Lung (tissue), 11 donors: ENCODE measurements at regions not wholly inside any gene's neighbourhood (a gene's known extent, or its start where the extent isn't known, plus 50 kb on each side); places are given as distances from the start of the nearest gene placed in this dataset.

Experiments
- ATAC-seq: fragments of 200-7000 bp; cut with Tn5 transposase; one replicate; pipeline ENCODE4 v1.9.1; 2020; ENCODE audit warnings: moderate number of reproducible peaks; ENCODE audit not compliant: insufficient read depth, low FRiP score
- DNase-seq, 3 donors: peaks; one replicate each; pipeline ENCODE4 v3.0.0-alpha.2; 2013 to 2017
- H3K27ac ChIP-seq, 2 donors: one replicate each; pipeline ENCODE4 v1.5.1; 2013; ENCODE audit warnings: mild to moderate bottlenecking in 2 of 2, moderate library complexity in 2 of 2, control low read depth in 1 of 2, inconsistent platforms in 1 of 2, low read depth in 1 of 2, low read length in 1 of 2
- H3K27me3 ChIP-seq, 3 donors: one replicate each; pipeline ENCODE4 v1.5.1; 2013; ENCODE audit warnings: low read length in 2 of 3; ENCODE audit not compliant: control insufficient read depth in 3 of 3, insufficient read depth in 3 of 3
- H3K36me3 ChIP-seq, 4 donors: one replicate each; pipeline ENCODE4 v1.5.1; 2013; ENCODE audit warnings: low read length in 4 of 4, mild to moderate bottlenecking in 1 of 4, moderate library complexity in 1 of 4; ENCODE audit not compliant: control insufficient read depth in 4 of 4, insufficient read depth in 4 of 4
- H3K4me1 ChIP-seq, 5 donors: one replicate each; pipeline ENCODE4 v1.5.1; 2013; ENCODE audit warnings: low read length in 5 of 5, mild to moderate bottlenecking in 2 of 5, moderate library complexity in 1 of 5; ENCODE audit not compliant: control insufficient read depth in 5 of 5, insufficient read depth in 5 of 5
- H3K4me3 ChIP-seq: one replicate; pipeline ENCODE4 v1.5.1; 2013; ENCODE audit warnings: mild to moderate bottlenecking, control low read depth, moderate library complexity
- H3K9ac ChIP-seq, 2 donors: one replicate each; pipeline ENCODE4 v1.5.1; 2013; ENCODE audit warnings: low read length in 2 of 2, control low read depth in 1 of 2; ENCODE audit not compliant: insufficient read depth in 1 of 2
- H3K9me3 ChIP-seq, 4 donors: one replicate each; pipeline ENCODE4 v1.5.1; 2013; ENCODE audit warnings: low read length in 3 of 4, mild to moderate bottlenecking in 1 of 4, moderate library complexity in 1 of 4; ENCODE audit not compliant: control insufficient read depth in 4 of 4, insufficient read depth in 3 of 4
- CTCF ChIP-seq: IDR thresholded peaks from 2 replicates; pipeline ENCODE4 v1.5.1; 2012; ENCODE audit warnings: mild to moderate bottlenecking; ENCODE audit errors: control extremely low read depth, extremely low read depth
- WGBS, 2 donors: extraction: QIAGEN DNeasy Blood & Tissue Kit; methylation state at CpG; one replicate each; pipeline ENCODE4 v1.1.7; 2013; 5-methylcytosine and 5-hydroxymethylcytosine counted together
- donor health status: control.
- donor health status: control.
- donor health status: Bipolar disorder and iron deficiency.
- donor health status: healthy.
- donor health status: DM: yes; HTN: yes; CAD: no.

- no peak overlapping the region for H3K27ac ChIP-seq
- WGBS, 2 donors = 57 to 67% methylated on average over 2 of the region's 2 CpGs
- H3K27me3 ChIP-seq = no peaks in the 10 kb centered on the region
- no peak overlapping the region for H3K9ac ChIP-seq
- no peaks in the 10 kb centered on the region for H3K9me3 ChIP-seq
- no peaks in the 10 kb centered on the region for H3K36me3 ChIP-seq
- no peak for TF ChIP-seq CTCF
- no peaks in the 10 kb centered on the region for H3K4me1 ChIP-seq
- DNase-seq (no peak), ATAC-seq (no peak)
- H3K4me3 ChIP-seq = no peak overlapping the region
Measured at GRCh38 chr17:53186001-53186400, 636.7 kb upstream of the KIF2B start.

GRCh38 chr17:53176629-53177028 is 646.1 kb upstream of the KIF2B start:
- Histone ChIP-seq H3K9me3 (peaks cover 0 to 3% (median 0%) of the 10 kb centered on the region in 4 donors), H3K9ac (no peak overlapping the region)
- TF ChIP-seq CTCF = no peak

GRCh38 chr17:53168413-53168812 is 654.3 kb upstream of the KIF2B start:
- WGBS, 2 donors = 65 to 81% methylated on average over 1 of the region's 1 CpG
- no peak for DNase-seq
- Histone ChIP-seq H3K27ac (no peak overlapping the region), H3K4me3 (no peak overlapping the region), H3K36me3 (no peaks in the 10 kb centered on the region), H3K4me1 (no peaks in the 10 kb centered on the region), H3K9ac (no peak overlapping the region), H3K9me3 (peaks cover 0 to 3% (median 0%) of the 10 kb centered on the region in 4 donors), H3K27me3 (no peaks in the 10 kb centered on the region)
- no peak for ATAC-seq
- no peak for TF ChIP-seq CTCF

More at GRCh38 chr17:53176629-53177028, 646.1 kb upstream of the KIF2B start:
- DNase-seq = no peak
- Histone ChIP-seq H3K4me1 (no peaks in the 10 kb centered on the region), H3K36me3 (no peaks in the 10 kb centered on the region), H3K27me3 (no peaks in the 10 kb centered on the region), H3K27ac (no peak overlapping the region), H3K4me3 (no peak overlapping the region)
- ATAC-seq = no peak

GRCh38 chr17:53166731-53167130 is 656.0 kb upstream of the KIF2B start:
- Histone ChIP-seq H3K4me3 (no peak overlapping the region), H3K27ac (no peak overlapping the region), H3K27me3 (no peaks in the 10 kb centered on the region), H3K4me1 (no peaks in the 10 kb centered on the region), H3K36me3 (no peaks in the 10 kb centered on the region), H3K9ac (no peak overlapping the region), H3K9me3 (no peaks in the 10 kb centered on the region)
- ATAC-seq = no peak
- WGBS, 2 donors = 73 to 79% methylated on average over 1 of the region's 1 CpG
- no peak for DNase-seq
- no peak for TF ChIP-seq CTCF
